GM12878 (cell line): ENCODE measurements at regions not wholly inside any gene's neighbourhood (a gene's known extent, or its start where the extent isn't known, plus 50 kb on each side); places are given as distances from the start of the nearest gene placed in this dataset.

Experiments
- ATAC-seq: fragments of 200-7000 bp; cut with Tn5 transposase; 3 replicates; pipeline ENCODE4 v1.9.1; 2020; ENCODE audit warnings: mild to moderate bottlenecking, moderate library complexity
- BruUV-seq: library from RNA; stranded (reverse); fragments of 400-500 nt; replicated peaks from 2 replicates; lab custom pipeline; 2021; lab: Mats Ljungman, UMichigan
- CTCF ChIA-PET: fragments of 300-600 bp; sonication (Branson Sonifier 250); formaldehyde crosslinking; extraction: SDS; loops from one replicate; lab custom pipeline; 2021; ENCODE audit warnings: inconsistent platforms; lab: Yijun Ruan, JAX
- POLR2A ChIA-PET: fragments of 350-600 bp; formaldehyde crosslinking; extraction: SDS; loops from one replicate; lab custom pipeline; 2021; ENCODE audit warnings: inconsistent platforms; lab: Charles Lee
- RAD21 ChIA-PET: fragments of 300-600 bp; sonication (Branson Sonifier 250); formaldehyde crosslinking; loops from one replicate; lab custom pipeline; 2023; ENCODE audit warnings: antibody characterized with exemption; ENCODE audit not compliant: unreplicated experiment; lab: Charles Lee
- SMC1A ChIA-PET: fragments of 300-600 bp; sonication (Branson Sonifier 250); formaldehyde crosslinking; loops from one replicate; lab custom pipeline; 2023; ENCODE audit not compliant: unreplicated experiment, uncharacterized antibody; lab: Charles Lee
- DNase-seq: peaks from one replicate; pipeline ENCODE4 v3.0.0-alpha.2; 2011; ENCODE audit warnings: low read depth, low spot score
- FAIRE-seq: peaks from 3 replicates; lab custom pipeline; 2011; peaks lifted over from hg19 to GRCh38; lab: Jason Lieb, UNC
- H2AFZ ChIP-seq: 2 replicates; pipeline ENCODE4 v1.6.0; 2011; ENCODE audit warnings: low read depth, low read length, control low read depth; ENCODE audit not compliant: control insufficient read depth
- H3K27ac ChIP-seq: 2 replicates; pipeline ENCODE4 v1.5.1; 2011; ENCODE audit warnings: control low read depth; ENCODE audit not compliant: control insufficient read depth, insufficient read depth
- H3K27me3 ChIP-seq, 2 experiments: replicated peaks in 1 of 2; 2 replicates each; pipeline versions ENCODE4 v1.6.0 to v1.6.1; 2011; ENCODE audit warnings: low read length in 1 of 2; ENCODE audit not compliant: control insufficient read depth in 2 of 2, insufficient read depth in 2 of 2
- H3K36me3 ChIP-seq, 2 experiments: 2 replicates each; pipeline ENCODE4 v1.5.1; 2011; ENCODE audit warnings: low read length in 1 of 2; ENCODE audit not compliant: control insufficient read depth in 2 of 2, insufficient read depth in 2 of 2
- H3K4me1 ChIP-seq: 2 replicates; pipeline ENCODE4 v1.6.1; 2011; ENCODE audit warnings: mild to moderate bottlenecking, low read length, moderate library complexity, mixed read lengths; ENCODE audit not compliant: control insufficient read depth, insufficient read depth
- H3K4me2 ChIP-seq: 2 replicates; pipeline ENCODE4 v1.6.0; 2011; ENCODE audit warnings: control low read depth; ENCODE audit not compliant: control insufficient read depth, insufficient read depth
- H3K4me3 ChIP-seq: fragments of 200-600 bp; sonication (generic); 2 replicates; pipeline ENCODE4 v1.5.1; 2016
- H3K79me2 ChIP-seq: 2 replicates; pipeline ENCODE4 v1.6.0; 2011; ENCODE audit warnings: low read length; ENCODE audit not compliant: control insufficient read depth, insufficient read depth
- H3K9ac ChIP-seq: 2 replicates; pipeline ENCODE4 v1.8.0; 2011; ENCODE audit warnings: low read length, control low read depth, mixed read lengths; ENCODE audit not compliant: control insufficient read depth, insufficient read depth
- H3K9me3 ChIP-seq: replicated peaks from 3 replicates; pipeline ENCODE4 v1.5.1; 2011; ENCODE audit warnings: mild to moderate bottlenecking, low read length; ENCODE audit not compliant: control insufficient read depth, insufficient read depth
- H4K20me1 ChIP-seq: 2 replicates; pipeline ENCODE4 v1.6.0; 2011; ENCODE audit not compliant: control insufficient read depth, insufficient read depth
- ATF7 ChIP-seq: fragments of 450-650 bp; IDR thresholded peaks from 2 replicates; pipeline ENCODE4 v1.6.1; 2016; ENCODE audit warnings: low read depth, mild to moderate bottlenecking
- CBFB ChIP-seq: IDR thresholded peaks from 2 replicates; pipeline ENCODE4 v1.6.1; 2016; ENCODE audit warnings: antibody characterized with exemption, low read depth
- CREB1 ChIP-seq: IDR thresholded peaks from 2 replicates; pipeline ENCODE4 v1.6.1; 2012; ENCODE audit warnings: low read depth, mild to moderate bottlenecking, inconsistent platforms
- EP300 ChIP-seq, 2 experiments: fragments of 150-350 bp in 1 of 2; IDR thresholded peaks; 2 replicates each; pipeline ENCODE4 v1.6.1; 2011 to 2012; ENCODE audit warnings: low read depth in 2 of 2, low read length in 2 of 2, borderline replicate concordance in 1 of 2, improper control_type of control experiment in 1 of 2, inconsistent platforms in 1 of 2; ENCODE audit not compliant: control insufficient read depth in 1 of 2
- HDAC2 ChIP-seq: fragments of 200-600 bp; sonication (generic); IDR thresholded peaks from 2 replicates; pipeline ENCODE4 v1.6.1; 2017
- HDAC6 ChIP-seq: fragments of 200-600 bp; sonication (generic); IDR thresholded peaks from one replicate; pipeline ENCODE4 v1.8.0; 2017; ENCODE audit warnings: antibody characterized with exemption; ENCODE audit not compliant: unreplicated experiment
- JUNB ChIP-seq: IDR thresholded peaks from 2 replicates; pipeline ENCODE4 v1.6.1; 2016; ENCODE audit warnings: antibody characterized with exemption, mild to moderate bottlenecking
- KLF5 ChIP-seq: fragments of 450-650 bp; IDR thresholded peaks from 2 replicates; pipeline ENCODE4 v1.6.1; 2014; ENCODE audit warnings: mild to moderate bottlenecking; ENCODE audit not compliant: partially characterized antibody
- MTA3 ChIP-seq: IDR thresholded peaks from 2 replicates; pipeline ENCODE4 v1.6.1; 2012; ENCODE audit warnings: low read length, inconsistent platforms, borderline replicate concordance
- MXI1 ChIP-seq: fragments of 150-350 bp; IDR thresholded peaks from 2 replicates; pipeline ENCODE4 v1.6.1; 2011; ENCODE audit warnings: low read depth, mild to moderate bottlenecking, inconsistent platforms, low read length, improper control_type of control experiment
- NBN ChIP-seq: fragments of 450-650 bp; IDR thresholded peaks from 2 replicates; pipeline ENCODE4 v1.6.1; 2016
- NFYB ChIP-seq: IDR thresholded peaks from 2 replicates; pipeline ENCODE4 v1.6.1; 2011; ENCODE audit warnings: low read depth, mild to moderate bottlenecking, low read length, improper control_type of control experiment, moderate library complexity; ENCODE audit not compliant: insufficient read depth
- RUNX3 ChIP-seq: IDR thresholded peaks from 2 replicates; pipeline ENCODE4 v1.6.1; 2012; ENCODE audit warnings: low read length, inconsistent platforms
- SREBF2 ChIP-seq: IDR thresholded peaks from 2 replicates; pipeline ENCODE4 v1.6.1; 2012; ENCODE audit warnings: mild to moderate bottlenecking, low read length
- WGBS: methylation state at CpG from one replicate; pipeline ENCODE4 v1.1.6; 2016; ENCODE audit warnings: low lambda C conversion rate; ENCODE audit not compliant: insufficient replicate concordance, insufficient coverage; ENCODE audit errors: missing lambda C conversion rate; 5-methylcytosine and 5-hydroxymethylcytosine counted together
- in situ Hi-C: fragments of 300-500 bp; cut with MboI; formaldehyde crosslinking; loops from 9 replicates; pipeline ENCODE4 v1.14.3; 2018; ENCODE audit warnings: mixed read lengths
- intact Hi-C: fragments of 100-400 bp; cut with micrococcal nuclease; formaldehyde crosslinking; loops from one replicate; pipeline ENCODE4 v1.14.2; 2022; ENCODE audit not compliant: unreplicated experiment

GRCh38 chr3:177475356-177475665 is 278.0 kb upstream of the TBL1XR1 start (continued):
- TF ChIP-seq MXI1 (no peak), HDAC6 (no peak), SREBF2 (no peak), EP300 (IDR thresholded peaks at IDR 0.05; ENCODE audit: borderline replicate concordance in 1 of 2, control insufficient read depth in 1 of 2, low read depth in 2 of 2, low read length in 2 of 2) (no peak), HDAC2 (no peak)

GRCh38 chr3:177476495-177476894 is 279.2 kb upstream of the TBL1XR1 start:
- no peak for DNase-seq
- ChIA-PET SMC1A (no interaction called here), POLR2A (no interaction called here), CTCF (no interaction called here), RAD21 (no interaction called here)
- Histone ChIP-seq H3K27ac (no peak overlapping the region), H3K4me2 (no peak overlapping the region), H3K36me3 (no peaks in the 10 kb centered on the region), H2AFZ (no peak overlapping the region; the same call in none of the 2 replicates), H3K79me2 (no peaks in the 10 kb centered on the region), H3K9me3 (no peaks in the 10 kb centered on the region), H3K27me3 (no peaks in the 10 kb centered on the region), H3K4me3 (no peak overlapping the region), H3K9ac (no peak overlapping the region), H4K20me1 (no peaks in the 10 kb centered on the region), H3K4me1 (no peaks in the 10 kb centered on the region)
- FAIRE-seq: no peak
- in situ Hi-C loops (no loop called here), intact Hi-C loops (no loop called here)
- no peak for ATAC-seq
- BruUV-seq: no TSS peak
- TF ChIP-seq RUNX3 (no peak), MTA3 (no peak), NBN (no peak), ATF7 (no peak), SREBF2 (no peak), KLF5 (no peak), NFYB (no peak), CREB1 (no peak), CBFB (no peak), JUNB (no peak)
- WGBS: 51% methylated on average over 7 of the region's 7 CpGs
